ENCODE measurements at regions not wholly inside any gene's neighbourhood (a gene's known extent, or its start where the extent isn't known, plus 50 kb on each side); places are given as distances from the start of the nearest gene placed in this dataset.

DNA sequence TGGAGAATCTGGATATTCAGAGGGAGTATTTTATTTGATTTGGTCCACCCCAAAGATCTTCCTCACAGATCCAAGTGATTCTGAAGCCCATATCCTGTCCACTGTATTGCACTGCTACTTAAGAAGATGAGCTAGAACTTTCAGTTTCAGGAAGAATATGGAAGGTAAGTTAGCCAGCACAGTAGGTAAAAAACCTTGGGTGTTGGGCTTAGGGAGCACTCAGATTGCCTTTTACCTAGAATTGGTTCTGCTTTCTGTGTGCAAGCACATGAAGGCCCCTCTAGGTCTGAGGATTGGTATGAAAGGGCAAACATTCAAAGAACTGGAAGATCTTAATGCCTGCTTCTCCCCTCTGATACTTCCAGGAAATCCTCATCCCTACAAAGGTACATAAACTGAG lies 146.7 kb upstream of the COL1A2 start:
- TF ChIP-seq, protein P1, sequence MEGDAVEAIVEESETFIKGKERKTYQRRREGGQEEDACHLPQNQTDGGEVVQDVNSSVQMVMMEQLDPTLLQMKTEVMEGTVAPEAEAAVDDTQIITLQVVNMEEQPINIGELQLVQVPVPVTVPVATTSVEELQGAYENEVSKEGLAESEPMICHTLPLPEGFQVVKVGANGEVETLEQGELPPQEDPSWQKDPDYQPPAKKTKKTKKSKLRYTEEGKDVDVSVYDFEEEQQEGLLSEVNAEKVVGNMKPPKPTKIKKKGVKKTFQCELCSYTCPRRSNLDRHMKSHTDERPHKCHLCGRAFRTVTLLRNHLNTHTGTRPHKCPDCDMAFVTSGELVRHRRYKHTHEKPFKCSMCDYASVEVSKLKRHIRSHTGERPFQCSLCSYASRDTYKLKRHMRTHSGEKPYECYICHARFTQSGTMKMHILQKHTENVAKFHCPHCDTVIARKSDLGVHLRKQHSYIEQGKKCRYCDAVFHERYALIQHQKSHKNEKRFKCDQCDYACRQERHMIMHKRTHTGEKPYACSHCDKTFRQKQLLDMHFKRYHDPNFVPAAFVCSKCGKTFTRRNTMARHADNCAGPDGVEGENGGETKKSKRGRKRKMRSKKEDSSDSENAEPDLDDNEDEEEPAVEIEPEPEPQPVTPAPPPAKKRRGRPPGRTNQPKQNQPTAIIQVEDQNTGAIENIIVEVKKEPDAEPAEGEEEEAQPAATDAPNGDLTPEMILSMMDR (conservative IDR thresholded peaks at IDR 0.05; ENCODE audit: low read length), result no peak
- no peak for DNase-seq (ENCODE audit: low read depth)
- no peak overlapping the region for H3K4me3 ChIP-seq (ENCODE audit: low read length)

DNA sequence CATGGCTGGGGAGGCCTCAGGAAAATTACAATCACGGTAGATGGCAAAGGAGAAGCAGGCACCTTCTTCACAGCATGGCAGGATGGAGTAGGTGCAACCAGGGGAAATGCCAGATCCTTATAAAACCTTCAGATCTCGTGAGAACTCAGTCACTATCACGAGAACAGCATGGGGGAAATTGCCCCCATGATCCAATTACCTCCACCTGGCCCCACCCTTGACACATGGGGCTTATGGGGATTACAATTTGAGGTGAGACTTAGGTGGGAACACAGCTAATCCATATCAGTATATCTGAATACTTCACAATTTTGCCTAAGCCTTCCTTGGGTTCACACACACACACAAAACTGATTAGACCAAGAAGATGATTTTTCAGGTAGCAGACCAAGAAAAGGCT lies 145.1 kb upstream of the COL1A2 start:
- no peak for DNase-seq (ENCODE audit: low read depth)
- TF ChIP-seq, protein P1 (conservative IDR thresholded peaks at IDR 0.05; ENCODE audit: low read length), result no peak
- H3K4me3 ChIP-seq (ENCODE audit: low read length), result no peak overlapping the region

DNA sequence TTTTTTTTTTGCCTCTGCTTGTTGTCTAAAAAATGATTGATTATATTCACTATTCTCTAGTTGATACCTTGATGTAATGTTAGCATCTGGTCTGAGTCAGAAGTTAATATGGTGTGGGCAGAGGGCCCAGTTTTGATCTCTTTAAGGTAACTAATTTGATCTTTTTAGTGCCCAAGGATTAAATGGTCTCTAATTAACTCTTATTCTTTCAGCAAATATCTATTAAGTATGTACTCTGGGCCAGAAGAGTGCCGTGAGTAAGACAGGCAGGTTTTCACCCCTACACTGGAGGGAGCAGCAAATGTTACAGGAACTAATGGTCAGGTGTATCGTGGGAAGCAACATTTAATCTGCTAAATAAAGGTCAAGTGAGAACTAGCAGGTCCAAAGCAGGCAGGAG lies 144.6 kb upstream of the COL1A2 start:
- TF ChIP-seq, protein P1 (conservative IDR thresholded peaks at IDR 0.05; ENCODE audit: low read length), result no peak
- H3K4me3 ChIP-seq (ENCODE audit: low read length), result no peak overlapping the region
- no peak for DNase-seq (ENCODE audit: low read depth)

DNA sequence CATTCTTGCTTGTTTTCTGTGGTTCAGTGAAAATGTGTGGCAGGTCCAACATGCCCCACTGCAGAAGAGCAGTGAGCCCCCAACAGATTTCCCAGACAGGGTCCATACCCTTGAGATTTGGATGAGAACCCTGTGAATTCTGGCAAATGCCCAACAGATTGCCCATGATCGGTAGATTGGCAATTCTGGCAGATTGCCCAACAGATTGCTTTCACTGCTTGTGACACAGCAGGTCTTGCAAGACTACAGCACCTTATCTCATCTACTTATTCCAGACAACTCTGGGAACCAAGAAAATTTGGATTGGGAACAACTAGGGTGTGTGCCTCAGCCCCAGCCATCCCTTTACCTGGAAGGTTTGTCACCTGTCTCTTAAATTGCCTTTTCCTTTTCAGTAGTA lies 143.7 kb upstream of the COL1A2 start:
- TF ChIP-seq, protein P1 (conservative IDR thresholded peaks at IDR 0.05; ENCODE audit: low read length), result no peak
- DNase-seq (ENCODE audit: low read depth), result no peak
- H3K4me3 ChIP-seq (ENCODE audit: low read length), result no peak overlapping the region

DNA sequence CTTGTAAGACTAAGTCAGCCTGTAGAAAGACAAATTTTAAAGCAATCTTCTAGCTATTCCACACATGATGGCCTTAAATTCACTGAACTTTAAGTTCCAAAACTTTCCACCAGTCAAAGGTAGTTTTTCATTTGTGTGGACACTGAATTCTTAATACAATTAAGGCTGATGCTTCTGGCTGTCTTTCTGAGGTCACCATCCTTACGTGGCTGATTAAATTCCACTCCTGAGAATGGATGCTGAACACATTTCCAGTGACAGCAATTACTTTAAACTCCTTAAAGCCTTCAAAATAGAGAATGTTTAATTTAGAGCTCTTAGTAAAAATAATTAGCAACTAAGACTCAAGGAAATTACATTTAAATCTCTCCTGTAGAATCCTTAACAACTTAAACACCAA lies 142.6 kb upstream of the COL1A2 start:
- no peak for DNase-seq (ENCODE audit: low read depth)
- TF ChIP-seq, protein P1 (conservative IDR thresholded peaks at IDR 0.05; ENCODE audit: low read length), result no peak
- H3K4me3 ChIP-seq (ENCODE audit: low read length), result no peak overlapping the region

DNA sequence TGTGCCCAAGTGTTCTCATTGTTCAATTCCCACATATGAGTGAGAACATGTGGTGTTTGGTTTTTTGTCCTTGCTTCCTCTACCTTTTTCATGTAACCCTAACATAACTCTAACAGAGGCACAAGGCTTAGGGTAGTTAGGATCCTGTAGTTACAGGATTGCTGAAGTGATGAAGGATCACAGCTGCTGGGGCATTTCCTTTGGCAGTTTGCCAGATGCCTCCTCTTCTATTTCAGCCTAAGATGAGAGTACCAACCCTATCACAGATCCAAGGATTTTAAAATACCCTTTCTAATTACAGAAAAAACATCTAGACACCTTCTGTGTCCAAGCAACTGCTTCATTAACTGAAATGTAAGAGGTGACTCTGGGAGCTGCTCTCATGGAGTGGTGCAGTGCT lies 141.7 kb upstream of the COL1A2 start:
- TF ChIP-seq, protein P1 (conservative IDR thresholded peaks at IDR 0.05; ENCODE audit: low read length), result no peak
- no peak for DNase-seq (ENCODE audit: low read depth)
- no peak overlapping the region for H3K4me3 ChIP-seq (ENCODE audit: low read length)

DNA sequence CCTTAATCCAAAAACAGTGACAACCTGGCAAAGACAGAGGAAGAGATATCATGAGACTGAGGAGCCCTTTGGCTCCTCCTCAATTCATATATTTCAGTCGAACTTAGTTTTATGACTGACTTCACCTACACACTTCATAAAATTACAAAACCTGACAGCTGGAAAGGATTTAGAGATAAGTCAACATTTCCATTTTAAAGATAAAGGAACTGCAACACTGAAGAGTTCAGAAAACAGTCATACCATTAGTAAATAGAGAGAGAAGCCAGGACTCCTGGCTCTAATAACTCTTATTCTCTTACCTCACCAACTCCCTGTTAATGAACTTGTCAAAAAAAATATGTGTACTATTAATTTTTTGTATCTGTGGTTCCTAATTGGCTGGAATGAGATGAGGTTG lies 141.0 kb upstream of the COL1A2 start:
- no peak for DNase-seq (ENCODE audit: low read depth)
- TF ChIP-seq, protein P1 (conservative IDR thresholded peaks at IDR 0.05; ENCODE audit: low read length), result no peak
- no peak overlapping the region for H3K4me3 ChIP-seq (ENCODE audit: low read length)

Data from AG10803 (cell line).